IPS-NIHi7 (cell line): ENCODE measurements at regions not wholly inside any gene's neighbourhood (a gene's known extent, or its start where the extent isn't known, plus 50 kb on each side); places are given as distances from the start of the nearest gene placed in this dataset.

Source experiments
- DNase-seq: peaks from one replicate; pipeline ENCODE4 v3.0.0; 2012; ENCODE audit warnings: mixed read lengths; ENCODE audit errors: extremely low spot score

DNA sequence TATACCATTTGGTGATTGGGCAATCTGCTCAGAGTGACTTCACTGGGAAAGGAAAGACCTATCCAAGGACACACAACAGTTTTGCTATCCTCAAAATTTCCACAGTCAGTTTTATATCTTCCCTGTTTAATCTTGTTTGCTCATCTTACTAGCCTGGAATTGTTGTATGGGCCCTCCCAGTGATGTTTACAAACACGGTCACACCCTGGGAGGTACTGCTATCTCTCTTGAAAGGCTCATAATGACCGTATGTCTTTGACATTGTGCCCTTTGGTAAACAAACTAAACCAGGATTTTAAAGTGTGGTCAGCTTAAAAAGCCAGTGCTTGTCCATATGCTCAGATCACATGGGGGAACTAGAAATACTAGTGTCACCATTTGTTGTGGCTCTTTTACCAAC is 277.0 kb downstream of the CDH2 start:
- no peak for DNase-seq

DNA sequence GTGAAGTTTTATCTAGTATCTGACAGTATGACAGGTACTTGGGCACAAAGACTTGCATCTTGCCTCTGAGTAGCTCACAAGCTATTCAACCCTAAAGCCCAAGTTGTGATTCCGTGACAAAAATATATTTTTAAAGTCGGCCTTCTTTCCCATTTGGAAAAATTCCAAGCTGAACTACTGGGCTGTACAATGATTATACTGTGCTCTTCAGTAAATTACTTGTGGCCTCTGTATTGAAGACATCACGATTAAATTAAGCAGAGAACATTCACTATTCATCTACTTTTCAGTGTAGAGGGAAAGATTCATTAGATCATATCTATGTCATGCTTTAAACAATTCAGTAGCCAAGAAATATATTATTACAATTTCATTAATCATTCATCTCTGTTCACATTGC is 282.2 kb downstream of the CDH2 start:
- no peak for DNase-seq

DNA sequence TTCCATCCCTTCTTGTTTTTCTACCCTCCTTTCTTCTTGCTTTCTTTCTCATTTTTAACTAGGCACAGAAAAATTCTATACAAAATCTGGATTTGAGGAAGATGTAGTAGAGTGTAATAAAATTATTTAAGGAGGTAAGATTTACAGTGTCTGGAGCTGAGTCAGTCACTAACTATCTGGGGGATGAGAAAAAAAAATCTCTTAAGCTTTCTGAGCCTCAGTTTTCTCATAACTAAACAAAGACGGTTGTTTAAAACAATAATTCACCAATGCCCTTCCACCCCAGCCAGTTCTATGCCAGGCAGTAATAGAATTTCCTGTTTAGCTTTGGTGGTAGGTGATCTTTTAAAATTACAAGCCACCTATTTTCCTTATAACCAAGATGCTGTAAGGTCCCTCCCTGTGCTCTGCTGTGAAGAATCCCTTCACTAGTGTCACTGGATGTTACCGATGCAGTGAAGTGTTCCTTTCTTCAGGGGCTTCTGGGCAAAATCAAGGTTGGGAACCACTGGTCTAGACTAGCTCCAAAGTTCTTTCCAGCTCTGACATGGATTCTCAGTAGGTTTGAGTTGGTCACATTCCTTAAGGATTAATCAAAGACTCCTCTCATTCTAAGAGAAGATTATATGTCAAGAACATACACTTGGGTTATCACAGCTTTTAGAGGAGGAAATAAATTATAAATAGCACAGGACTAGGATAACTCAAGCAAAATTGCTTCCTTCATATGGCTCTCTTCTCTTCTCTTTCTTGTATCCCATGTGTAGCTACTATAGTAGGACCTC is 289.0 kb downstream of the CDH2 start:
- DNase-seq = no peak

DNA sequence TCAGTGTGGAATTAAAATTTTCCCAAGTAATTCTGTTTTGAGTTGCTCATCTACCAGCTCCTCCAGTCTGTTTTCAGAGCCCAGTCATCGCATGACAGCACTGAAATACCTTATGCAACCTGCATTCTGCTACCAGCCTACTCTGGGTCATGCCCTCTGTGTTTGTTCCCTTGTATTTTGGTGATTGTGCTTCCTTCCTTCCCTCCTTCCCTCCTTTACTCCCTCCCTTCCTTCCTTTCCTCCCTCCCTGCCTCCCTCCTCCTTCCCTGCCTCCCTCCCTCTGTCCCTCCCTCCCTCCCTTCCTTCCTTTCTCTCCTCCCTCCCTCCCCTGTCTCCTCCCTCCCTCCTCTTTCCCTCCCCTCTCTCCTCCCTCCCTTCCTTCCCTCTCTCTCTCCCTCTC is 289.6 kb downstream of the CDH2 start:
- no peak for DNase-seq

DNA sequence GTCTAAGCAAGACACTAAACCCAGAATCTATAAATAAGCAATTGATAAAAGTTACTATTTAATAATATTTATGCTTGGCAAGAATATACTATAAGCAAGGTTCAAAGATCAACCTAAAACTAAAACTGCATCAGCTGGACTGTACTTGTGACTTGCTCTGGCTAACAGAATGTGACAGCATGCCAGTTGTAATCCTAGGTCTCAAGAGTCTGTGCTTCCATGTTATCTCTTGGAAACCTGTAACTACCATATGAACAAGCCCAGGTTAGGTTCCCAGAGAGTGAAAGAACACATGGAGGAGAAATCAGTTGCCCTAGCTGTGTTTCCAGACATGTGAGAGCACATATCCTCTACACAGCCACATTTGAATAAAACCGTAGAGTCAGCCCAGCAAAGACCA is 297.4 kb downstream of the CDH2 start:
- no peak for DNase-seq

DNA sequence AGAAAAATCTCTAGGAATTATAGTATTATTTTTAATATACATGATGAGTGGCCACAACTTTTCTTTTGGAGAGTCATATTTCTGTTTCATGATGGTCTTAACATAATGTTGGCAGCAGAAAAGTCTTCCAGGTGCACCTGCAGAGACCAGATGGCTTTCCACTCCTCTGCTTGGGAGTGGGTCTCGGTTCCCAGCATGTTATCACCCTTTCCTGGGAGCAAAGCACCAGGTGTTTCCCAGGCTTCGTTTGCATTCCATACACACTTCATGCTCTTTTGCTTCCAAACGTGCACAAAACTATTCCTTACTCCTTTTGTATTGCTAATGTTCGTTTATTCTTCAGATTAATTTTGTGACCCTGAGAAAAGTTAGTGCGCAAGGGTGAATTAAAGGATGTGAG is 305.2 kb downstream of the CDH2 start:
- DNase-seq = no peak

DNA sequence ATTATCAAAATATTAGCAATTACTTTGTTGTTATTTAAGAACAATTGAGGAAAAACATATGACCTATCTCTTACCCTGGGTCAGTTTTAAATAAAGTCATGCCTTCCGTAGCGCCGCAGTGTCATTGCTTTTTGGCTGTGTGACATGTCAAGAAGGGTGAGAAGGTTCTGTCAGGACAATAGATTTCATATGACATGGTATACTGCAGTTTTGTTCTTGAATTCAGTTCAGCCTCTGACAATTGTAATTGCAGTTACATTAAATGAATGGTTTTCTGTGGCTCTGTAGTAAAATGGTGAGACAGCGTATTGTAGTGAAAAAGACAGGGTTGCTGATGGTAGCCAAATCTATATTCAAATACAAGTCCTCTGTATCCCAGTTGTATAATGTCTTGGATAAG is 307.2 kb downstream of the CDH2 start:
- DNase-seq = no peak

DNA sequence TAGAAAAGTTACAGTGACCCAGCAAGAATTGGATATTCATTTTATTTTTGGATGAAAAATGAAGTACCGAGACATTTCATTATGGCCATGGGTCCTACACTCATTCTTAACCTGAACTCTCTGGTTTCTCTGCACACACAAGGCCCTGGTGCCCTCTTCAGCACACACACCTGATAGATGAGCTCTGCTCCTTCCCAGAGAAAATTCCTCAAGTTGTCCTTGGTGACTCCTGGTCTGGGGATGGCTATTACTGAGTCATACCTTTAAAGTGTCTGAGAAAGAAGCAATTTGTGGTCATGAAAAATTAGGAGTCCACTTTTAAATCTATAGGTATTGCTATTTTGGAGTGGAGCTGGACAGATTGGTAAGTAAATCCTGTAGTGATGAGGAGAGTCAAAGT is 311.5 kb downstream of the CDH2 start:
- DNase-seq = no peak

DNA sequence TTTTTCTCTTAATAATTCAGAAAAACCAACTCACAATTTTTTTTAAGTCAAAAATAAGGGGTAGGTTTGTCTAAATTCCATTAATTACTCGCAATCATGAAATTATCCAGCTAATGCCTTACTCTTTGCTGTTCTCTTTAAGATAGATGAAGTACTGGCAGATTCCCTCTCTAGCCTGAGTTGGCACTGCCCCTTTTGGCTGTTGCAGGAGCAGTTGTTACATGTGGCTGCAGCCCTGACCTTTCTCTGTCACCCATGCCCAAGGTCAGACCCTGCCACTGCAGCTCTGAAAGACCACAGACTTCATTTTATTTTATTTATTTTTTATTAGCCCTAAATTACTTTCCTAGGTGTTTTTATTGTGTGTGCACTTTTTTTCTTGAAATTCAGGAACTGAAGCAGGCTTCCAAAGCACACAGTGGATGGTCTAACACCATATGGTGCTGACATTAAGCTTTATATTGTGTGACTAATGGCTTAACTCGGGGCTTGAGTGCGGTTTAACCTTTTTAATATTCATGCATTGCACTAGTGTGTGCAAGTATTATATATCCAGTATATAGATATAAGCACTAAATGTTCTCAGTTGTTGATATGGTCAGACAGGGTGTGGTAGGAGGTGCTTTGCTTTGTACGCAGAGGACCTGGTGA is 313.0 kb downstream of the CDH2 start:
- no peak for DNase-seq

DNA sequence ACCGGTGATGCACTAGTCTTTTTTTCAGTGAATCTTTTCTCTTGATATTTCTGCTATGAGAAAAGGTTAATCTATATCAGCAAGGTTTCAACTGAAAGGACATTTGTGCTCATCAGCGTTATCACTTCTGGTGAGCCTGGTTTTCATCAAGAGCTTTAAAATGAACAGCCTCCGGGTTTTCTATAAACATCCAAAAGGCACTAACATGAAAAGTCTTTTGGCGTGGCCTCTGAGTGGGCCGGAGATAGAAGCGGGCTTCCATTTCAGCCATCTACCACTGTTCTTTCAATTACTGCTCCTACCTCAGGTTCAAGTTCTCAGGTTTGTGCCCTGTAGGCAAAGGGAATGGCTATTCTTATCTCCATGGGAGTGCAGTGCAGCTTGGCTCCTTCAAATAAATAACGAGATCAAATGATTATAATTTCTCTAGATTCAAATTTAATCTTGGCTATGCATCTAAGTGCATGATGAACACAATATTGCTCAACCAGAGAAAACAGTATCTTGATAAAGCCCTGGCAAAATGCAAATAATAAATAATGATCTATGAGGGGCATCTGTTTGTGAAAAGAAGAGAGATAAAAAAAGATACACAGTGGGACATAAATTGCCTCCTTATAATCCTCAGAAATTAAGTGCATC is 314.8 kb downstream of the CDH2 start:
- no peak for DNase-seq

DNA sequence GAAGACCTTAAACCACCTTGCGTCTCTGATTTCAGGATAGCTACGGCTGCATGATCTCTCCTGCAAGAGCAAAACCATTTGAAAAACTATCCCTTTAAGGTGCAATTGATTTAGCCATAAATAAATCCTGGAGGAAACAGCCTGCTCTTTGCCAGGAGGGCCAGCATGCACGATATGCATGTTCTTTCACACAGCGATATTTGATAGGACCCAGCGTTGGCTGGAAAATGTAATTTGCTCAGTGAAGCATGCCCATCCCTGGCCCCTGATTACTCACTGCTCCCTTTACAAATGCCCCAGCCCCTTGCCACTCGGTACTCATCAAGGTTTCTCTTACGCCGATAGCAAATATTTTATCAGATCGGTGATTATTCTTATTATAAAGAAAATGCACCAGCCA is 315.4 kb downstream of the CDH2 start:
- no peak for DNase-seq

DNA sequence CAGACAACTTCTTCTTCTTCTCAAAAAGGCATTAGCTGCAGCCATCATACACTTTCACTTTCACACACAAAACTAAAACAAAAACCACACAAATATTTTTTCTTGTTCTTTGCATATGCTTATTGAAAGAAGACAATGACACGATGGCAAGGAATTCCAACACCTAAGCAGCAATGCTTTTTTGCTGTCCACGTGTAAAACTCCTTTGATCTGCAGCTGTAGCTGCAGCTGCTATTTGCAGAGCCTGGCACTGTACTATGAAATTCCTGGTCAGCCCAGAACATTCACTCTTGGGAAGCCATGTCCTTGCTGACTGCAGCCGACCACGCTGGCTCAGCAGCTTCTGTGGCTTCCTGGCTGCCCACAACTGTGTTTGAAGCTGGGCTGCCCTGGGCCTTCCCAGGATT is 316.2 kb downstream of the CDH2 start:
- no peak for DNase-seq

DNA sequence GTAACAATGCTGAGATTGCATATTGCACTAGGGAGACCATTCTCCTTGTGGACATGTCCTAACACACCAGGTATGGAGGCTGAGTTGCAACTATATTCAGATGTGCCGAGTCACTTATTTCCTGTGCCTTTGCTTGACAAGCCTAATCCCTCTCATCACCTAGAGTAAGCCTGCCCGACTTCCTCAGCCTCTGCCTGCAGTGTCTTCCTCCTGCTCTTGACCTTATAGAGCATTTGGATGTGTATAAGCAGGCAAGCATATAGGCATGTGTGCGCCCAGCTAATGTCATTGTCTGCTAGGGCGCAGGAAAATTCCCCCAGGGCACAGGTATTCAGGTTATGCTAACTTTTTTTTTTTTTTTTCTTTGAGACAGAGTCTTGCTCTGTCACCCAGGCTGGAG is 316.9 kb downstream of the CDH2 start:
- DNase-seq = no peak

DNA sequence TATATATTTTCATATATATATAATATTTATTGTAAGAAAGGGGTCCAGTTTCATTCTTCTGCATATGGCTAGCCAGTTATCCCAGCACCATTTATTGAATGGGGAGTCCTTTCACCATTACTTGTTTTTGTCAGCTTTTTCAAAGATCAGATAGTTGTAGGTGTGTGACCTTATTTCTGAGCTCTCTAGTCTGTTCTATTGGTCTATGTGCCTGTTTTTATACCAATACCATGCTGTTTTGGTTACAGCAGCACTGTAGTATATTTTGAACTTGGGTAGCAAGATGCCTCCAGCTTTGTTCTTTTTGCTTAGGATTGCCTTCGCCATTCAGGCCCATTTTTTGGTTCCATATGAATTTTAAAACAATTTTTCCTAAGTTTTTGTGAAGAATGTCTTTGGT is 320.1 kb downstream of the CDH2 start:
- DNase-seq = no peak

DNA sequence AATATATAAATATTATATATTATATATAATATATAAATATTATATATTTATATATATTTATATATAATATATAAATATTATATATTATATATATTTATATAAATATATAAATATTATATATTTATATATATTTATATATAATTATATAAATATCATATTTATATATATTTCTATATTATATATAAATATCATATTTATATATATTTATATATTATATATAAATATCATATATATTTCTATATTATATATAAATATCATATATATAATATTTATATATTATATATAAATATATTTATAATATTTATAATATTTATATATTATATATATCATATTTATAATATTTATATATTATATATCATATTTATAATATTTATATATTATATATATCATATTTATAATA is 321.4 kb downstream of the CDH2 start:
- no peak for DNase-seq

DNA sequence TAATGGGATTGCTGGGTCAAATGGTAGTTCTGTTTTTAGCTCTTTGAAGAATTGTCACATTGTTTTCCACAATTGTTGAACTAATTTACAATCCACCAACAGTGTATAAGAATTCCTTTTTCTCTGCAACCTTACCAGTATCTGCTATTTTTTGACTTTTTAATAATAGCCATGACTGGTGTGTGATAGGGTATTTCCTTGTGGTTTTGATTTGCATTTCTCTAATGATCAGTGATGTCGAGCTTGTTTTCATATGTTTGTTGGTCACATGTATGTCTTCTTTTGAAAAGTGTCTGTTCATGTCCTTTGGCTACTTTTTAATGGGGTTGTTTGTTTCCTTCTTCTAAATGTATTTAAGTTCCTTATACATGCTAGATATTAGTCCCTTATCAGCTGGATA is 322.3 kb downstream of the CDH2 start:
- DNase-seq = no peak

DNA sequence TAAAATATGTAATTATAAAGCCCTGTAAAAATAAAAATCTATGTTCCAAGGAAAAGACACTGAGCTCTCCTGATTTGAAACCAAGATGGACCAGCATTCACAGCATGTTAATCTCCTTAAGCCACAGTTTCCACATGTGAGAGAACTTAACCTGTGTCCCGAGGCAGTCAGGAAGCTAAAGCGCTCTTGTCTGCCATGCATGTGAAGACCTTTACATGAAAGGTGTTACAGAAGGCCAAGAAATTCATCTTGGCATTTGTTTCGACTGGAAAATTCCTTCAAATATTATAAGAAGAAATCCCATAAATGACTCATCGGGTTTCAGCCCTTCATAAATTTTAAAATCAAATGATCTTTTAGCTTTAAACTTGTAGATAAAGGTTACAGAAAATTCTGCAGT is 328.6 kb downstream of the CDH2 start:
- no peak for DNase-seq

DNA sequence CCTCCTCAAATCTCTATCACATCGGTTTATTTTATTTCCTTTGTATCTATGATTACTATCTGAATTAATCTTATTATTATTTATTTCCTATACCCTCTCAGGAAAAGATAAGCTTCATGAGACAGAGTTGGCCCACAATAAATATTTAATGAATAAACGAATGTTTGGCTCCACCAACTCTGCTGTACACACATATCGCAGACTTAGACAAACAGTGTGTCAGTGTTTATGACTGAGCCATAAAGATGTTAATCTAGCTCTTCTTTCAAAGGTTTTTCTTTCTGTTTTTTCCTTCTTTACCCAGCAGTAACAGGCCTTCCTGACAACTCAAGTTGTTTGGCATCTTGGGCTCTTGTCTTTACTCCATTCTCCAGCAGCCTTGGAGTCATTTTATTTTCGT is 329.5 kb downstream of the CDH2 start:
- no peak for DNase-seq

DNA sequence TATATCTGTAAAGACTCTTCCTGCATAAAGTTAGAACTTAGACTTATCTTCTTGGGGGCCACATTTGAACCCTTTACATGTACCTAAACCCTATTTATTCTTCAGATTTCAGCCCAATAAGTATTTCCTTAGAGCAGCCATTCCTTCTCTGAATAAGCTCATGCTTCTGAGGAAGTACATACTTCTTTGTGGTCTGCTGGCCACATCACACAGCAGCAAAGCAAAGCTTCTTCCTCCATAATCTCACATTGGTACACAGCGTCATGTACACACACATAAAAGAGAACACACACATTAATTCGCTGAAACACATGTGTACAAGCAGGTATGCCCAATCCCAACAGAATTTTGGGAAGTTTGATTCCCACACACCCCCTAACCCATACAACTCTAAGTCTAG is 331.0 kb downstream of the CDH2 start:
- DNase-seq = no peak

DNA sequence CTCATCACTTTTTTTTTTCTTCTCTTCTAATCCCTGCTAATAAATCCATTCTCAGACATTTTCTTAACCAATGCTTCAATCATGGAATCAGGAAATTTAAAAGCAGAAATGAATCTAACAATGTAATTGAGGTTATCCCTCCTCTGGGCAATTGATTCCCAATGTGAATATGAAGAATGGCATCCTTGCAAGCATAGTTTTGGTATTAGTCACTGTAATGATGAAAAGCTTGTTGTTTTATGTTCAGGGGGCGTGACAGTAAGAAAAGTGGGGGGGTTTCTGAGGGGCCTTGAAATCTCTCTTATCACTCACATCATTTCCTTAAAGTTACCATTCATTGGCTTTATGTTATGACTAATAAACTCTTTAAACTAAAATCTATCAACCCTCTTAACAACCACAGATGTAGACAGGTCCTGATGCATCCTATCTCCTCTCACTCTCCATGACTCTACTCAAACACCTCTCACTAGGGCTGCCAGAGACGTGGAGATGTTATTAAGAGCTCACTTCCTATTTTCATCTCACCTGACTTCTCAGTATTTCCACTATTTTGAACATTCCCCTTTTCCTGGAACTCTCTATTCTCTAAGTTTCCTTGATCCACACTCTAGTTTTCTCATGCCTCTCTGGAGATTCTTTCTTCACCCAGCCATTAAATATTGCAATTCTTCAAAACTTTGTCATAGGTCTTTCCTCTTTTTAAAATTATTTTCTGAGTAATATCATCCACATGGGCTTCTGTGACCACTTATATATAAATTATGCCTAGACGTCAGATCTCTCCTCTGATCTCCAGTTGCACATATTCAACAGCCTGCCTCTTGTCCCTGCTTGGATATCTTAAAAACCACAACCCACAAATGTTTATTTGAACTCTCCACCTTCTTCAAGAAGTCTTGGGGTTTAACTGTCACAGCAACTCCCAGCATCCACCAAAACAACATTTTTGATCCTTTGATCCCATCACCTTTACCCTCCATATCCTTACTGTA is 332.9 kb downstream of the CDH2 start:
- DNase-seq = no peak

DNA sequence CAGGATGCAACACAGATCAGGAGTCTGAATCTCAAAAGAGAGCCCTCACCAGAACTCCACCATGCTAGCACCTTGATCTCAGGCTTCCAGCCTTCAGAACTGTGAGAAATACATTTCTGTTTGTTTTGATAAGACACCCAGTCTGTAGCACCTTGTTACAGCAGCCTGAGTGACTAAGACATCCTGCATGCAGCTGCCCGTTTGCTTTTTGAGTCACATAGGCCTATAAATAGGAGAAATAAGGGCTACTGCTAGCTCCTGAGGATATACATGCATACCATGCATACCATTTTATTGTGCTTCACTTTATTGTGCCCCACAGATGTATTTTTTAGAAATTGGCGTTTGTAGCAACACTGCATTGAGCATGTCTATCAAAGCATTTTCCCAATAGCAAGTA is 337.8 kb downstream of the CDH2 start:
- DNase-seq = no peak

DNA sequence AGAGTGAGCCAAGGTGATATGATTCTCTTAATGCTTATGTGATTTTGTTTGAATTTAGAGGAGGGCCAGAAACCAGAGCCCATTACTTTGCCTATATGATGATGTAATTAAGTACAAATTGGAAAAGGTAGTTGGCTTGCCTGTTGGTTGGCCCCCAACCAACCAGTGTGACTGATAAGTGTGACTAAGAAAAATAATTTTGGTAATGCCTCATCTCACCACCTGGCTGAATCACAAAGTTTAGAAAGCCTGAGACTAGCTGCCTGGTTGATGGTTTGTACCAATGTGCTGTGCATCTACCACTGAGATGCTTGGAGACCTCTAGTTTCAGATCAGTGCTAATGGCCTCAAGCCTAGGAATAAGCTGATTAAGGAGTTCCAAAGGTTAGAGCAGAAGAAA is 338.7 kb downstream of the CDH2 start:
- DNase-seq = no peak
